Psoas muscle (tissue), 7 donors: ENCODE measurements at regions not wholly inside any gene's neighbourhood (a gene's known extent, or its start where the extent isn't known, plus 50 kb on each side); places are given as distances from the start of the nearest gene placed in this dataset.

Experiments used
- ATAC-seq, 4 donors: fragments of 200-7000 bp; cut with Tn5 transposase; one replicate each; pipeline ENCODE4 v1.9.1; 2020; ENCODE audit warnings: moderate library complexity in 3 of 4, mild to moderate bottlenecking in 2 of 4
- DNase-seq, 2 donors: peaks; one replicate each; pipeline ENCODE4 v3.0.0-alpha.2; 2020
- H3K27ac ChIP-seq: fragments of 200-600 bp; one replicate; pipeline ENCODE4 v1.8.0; 2022
- H3K27me3 ChIP-seq, 3 donors: fragments of 200-600 bp in 1 of 3; one replicate each; pipeline versions ENCODE4 v1.6.1 to v1.8.0; 2013 to 2022; ENCODE audit warnings: low read length in 2 of 3, mild to moderate bottlenecking in 2 of 3, moderate library complexity in 1 of 3; ENCODE audit not compliant: insufficient read depth in 3 of 3
- H3K36me3 ChIP-seq, 2 donors: fragments of 200-600 bp in 1 of 2; one replicate each; pipeline versions ENCODE4 v1.6.1 to v1.8.0; 2013 to 2022; ENCODE audit warnings: low read depth in 1 of 2, mild to moderate bottlenecking in 1 of 2, moderate library complexity in 1 of 2; ENCODE audit not compliant: insufficient read depth in 1 of 2
- H3K4me1 ChIP-seq: fragments of 200-600 bp; one replicate; pipeline ENCODE4 v1.8.0; 2022
- H3K4me3 ChIP-seq: fragments of 200-600 bp; one replicate; pipeline ENCODE4 v1.8.0; 2022; ENCODE audit warnings: mild to moderate bottlenecking
- H3K9me3 ChIP-seq: fragments of 200-600 bp; one replicate; pipeline ENCODE4 v1.8.0; 2022
- CTCF ChIP-seq: fragments of 200-600 bp; IDR thresholded peaks from one replicate; pipeline ENCODE4 v1.8.0; 2022; ENCODE audit warnings: antibody characterized with exemption
- WGBS, 3 donors: extraction: QIAGEN DNeasy Blood & Tissue Kit; methylation state at CpG; one replicate each; pipeline versions ENCODE4 v1.1.6 to v1.1.7; 2013; 5-methylcytosine and 5-hydroxymethylcytosine counted together
- intact Hi-C, 2 donors: fragments of 100-400 bp; cut with DNase I; formaldehyde crosslinking; loops; one replicate each; pipeline versions ENCODE4 v1.11.0 to v1.14.2; 2022
- donor health status: healthy with polysubstance abuse.
- donor health status: DM: no; HTN: no; CAD: no; lungs with moderate emphysema.
- donor health status: Bipolar disorder and iron deficiency.
- donor health status: healthy.
- donor health status: DM: yes; HTN: yes; CAD: no.
- donor health status: DM: no; HTN: no; CAD: no.
- donor health status: DM: yes; HTN: yes; CAD: no.

GRCh38 chr12:23359975-23360701 lies 589.3 kb downstream of the SOX5 start:
- Histone ChIP-seq H3K36me3 (no peaks in the 10 kb centered on the region), H3K27me3 (no peaks in the 10 kb centered on the region), H3K27ac (no peak overlapping the region), H3K4me3 (no peak overlapping the region), H3K4me1 (no peaks in the 10 kb centered on the region), H3K9me3 (no peaks in the 10 kb centered on the region)
- WGBS, 3 donors, result 62 to 70% (median 62%) methylated on average over 3 of the region's 3 CpGs
- no peak for TF ChIP-seq CTCF
- intact Hi-C loops, result no loop called here
- DNase-seq (no peak), ATAC-seq (no peak)

DNA sequence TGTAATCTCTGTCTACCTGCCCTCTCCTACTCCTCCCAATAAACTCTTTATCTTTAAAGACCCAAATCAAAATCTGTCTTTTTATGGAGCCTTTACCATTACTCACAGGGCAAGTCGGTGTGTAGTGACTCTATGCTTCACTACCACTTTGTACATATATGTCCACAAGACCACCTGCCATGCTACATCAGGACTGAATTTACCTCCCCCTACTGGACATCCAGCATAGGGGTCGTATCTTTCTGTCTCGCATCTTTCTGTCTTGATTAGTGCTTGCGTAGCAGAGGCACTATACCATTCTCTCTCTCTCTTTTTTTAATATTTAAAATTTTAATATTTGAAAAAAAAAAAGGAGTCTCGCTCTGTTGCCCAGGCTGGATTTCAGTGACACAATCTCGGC lies 587.5 kb downstream of the SOX5 start:
- no peaks in the 10 kb centered on the region for H3K4me1 ChIP-seq
- H3K27ac ChIP-seq, result no peak overlapping the region
- no peak for TF ChIP-seq CTCF
- no peak overlapping the region for H3K4me3 ChIP-seq
- H3K27me3 ChIP-seq, result no peaks in the 10 kb centered on the region
- ATAC-seq (no peak), DNase-seq (no peak)
- H3K36me3 ChIP-seq, result no peaks in the 10 kb centered on the region
- intact Hi-C loops, result no loop called here
- H3K9me3 ChIP-seq, result no peaks in the 10 kb centered on the region
- WGBS, 3 donors, result 62 to 95% (median 70%) methylated on average over 6 of the region's 6 CpGs

DNA sequence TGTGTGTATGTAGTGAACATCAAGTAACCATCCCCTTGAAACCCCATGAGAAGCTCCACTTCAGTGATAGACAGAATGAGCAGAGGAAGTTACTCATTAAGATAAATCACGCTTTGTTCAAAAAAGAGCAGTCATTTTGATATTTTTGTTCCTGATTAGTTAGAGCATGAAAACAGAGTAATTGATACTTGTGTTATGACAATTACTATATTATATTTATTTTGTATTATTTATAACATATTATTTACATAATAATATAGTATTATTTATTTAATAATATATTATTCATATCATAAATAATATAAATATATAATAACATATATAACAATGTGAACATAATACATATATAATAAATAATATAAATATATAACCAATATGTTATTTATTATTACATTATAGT lies 580.9 kb downstream of the SOX5 start:
- no peak for ATAC-seq
- TF ChIP-seq CTCF, result no peak
- no peaks in the 10 kb centered on the region for H3K9me3 ChIP-seq
- no peaks in the 10 kb centered on the region for H3K4me1 ChIP-seq
- H3K27ac ChIP-seq, result no peak overlapping the region
- intact Hi-C loops, result no loop called here
- DNase-seq, result no peak
- no peak overlapping the region for H3K4me3 ChIP-seq
- WGBS, 3 donors, result 85 to 94% (median 89%) methylated on average over 1 of the region's 1 CpG
- no peaks in the 10 kb centered on the region for H3K36me3 ChIP-seq
- no peaks in the 10 kb centered on the region for H3K27me3 ChIP-seq

DNA sequence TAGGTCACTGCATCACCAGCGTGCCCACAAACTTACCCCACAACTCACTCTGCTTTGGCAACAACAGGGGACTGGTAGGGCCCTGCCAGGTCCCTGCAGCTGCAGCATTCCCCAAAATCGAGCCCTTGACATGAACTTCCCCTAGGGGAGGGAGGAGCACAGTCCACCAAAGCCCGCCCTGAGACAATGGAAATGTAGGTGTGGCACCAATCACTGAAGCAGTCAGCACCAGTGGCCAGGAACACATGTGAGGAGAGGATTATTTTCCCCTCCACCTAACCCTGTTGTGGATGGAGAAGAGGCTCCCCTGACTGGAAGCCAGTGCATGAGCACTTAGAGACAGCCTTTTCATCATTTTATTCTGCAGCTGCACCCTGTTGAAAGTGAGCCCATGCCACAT lies 573.8 kb downstream of the SOX5 start:
- Histone ChIP-seq H3K9me3 (peaks cover 9% of the 10 kb centered on the region), H3K27ac (no peak overlapping the region), H3K4me1 (no peaks in the 10 kb centered on the region), H3K4me3 (no peak overlapping the region), H3K27me3 (no peaks in the 10 kb centered on the region), H3K36me3 (no peaks in the 10 kb centered on the region)
- TF ChIP-seq CTCF, result no peak
- WGBS, 3 donors, result 63 to 72% (median 65%) methylated on average over 3 of the region's 3 CpGs
- ATAC-seq (no peak), DNase-seq (no peak)
- intact Hi-C loops, result no loop called here

- Histone ChIP-seq H3K27me3 (no peaks in the 10 kb centered on the region), H3K9me3 (peaks cover 10% of the 10 kb centered on the region), H3K36me3 (no peaks in the 10 kb centered on the region), H3K27ac (no peak overlapping the region), H3K4me1 (no peaks in the 10 kb centered on the region), H3K4me3 (no peak overlapping the region)
- DNase-seq (no peak), ATAC-seq (no peak)
- TF ChIP-seq CTCF, result no peak
- intact Hi-C loops, result no loop called here
- WGBS, 3 donors, result 58 to 65% (median 59%) methylated on average over 3 of the region's 3 CpGs
These were observed 573.2 kb downstream of the SOX5 start for GRCh38 chr12:23376238-23376637.
